ENCODE measurements at regions not wholly inside any gene's neighbourhood (a gene's known extent, or its start where the extent isn't known, plus 50 kb on each side); places are given as distances from the start of the nearest gene placed in this dataset.

DNA sequence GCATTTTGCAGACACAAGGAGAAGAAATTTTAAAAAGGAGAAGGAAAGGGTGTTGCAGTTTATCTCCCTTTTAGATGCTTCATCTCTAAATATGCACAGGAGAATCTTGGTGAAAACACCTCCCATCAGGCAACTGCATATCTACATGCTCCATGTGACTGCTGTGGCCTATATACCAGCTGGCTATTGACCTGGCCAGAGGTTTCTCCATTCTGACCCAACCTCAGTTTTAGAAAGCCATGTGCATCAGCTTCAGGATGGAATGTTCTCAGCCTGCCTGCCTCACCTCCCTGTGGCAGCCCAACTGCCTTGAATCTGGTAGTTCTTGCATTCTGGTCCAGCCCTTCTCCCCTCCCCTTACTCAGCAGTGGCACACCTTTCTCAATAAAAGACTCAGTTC, 1958.8 kb upstream of the CELF4 start:
- no peak for TF ChIP-seq EZH2 (IDR thresholded peaks at IDR 0.05; ENCODE audit: borderline replicate concordance, low read depth, low read length, severe bottlenecking)
- TF ChIP-seq JUN (IDR thresholded peaks at IDR 0.05; ENCODE audit: borderline replicate concordance, insufficient read depth, insufficient read length, low read depth), result no peak
- no peak for TF ChIP-seq POLR2A (IDR thresholded peaks at IDR 0.05; ENCODE audit: low read depth, low read length)
- TF ChIP-seq GATA2 (IDR thresholded peaks at IDR 0.05; ENCODE audit: insufficient read depth, insufficient read length, low read depth, low read length), result no peak
- TF ChIP-seq, protein P1, sequence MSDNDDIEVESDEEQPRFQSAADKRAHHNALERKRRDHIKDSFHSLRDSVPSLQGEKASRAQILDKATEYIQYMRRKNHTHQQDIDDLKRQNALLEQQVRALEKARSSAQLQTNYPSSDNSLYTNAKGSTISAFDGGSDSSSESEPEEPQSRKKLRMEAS (IDR thresholded peaks at IDR 0.05; ENCODE audit: insufficient read depth, insufficient read length), result no peak
- TF ChIP-seq MYC (IDR thresholded peaks at IDR 0.05; ENCODE audit: low read depth, low read length), result no peak
- no peak for TF ChIP-seq FOS (IDR thresholded peaks at IDR 0.05; ENCODE audit: borderline replicate concordance, insufficient read depth, low read length)
- TF ChIP-seq, protein P2, sequence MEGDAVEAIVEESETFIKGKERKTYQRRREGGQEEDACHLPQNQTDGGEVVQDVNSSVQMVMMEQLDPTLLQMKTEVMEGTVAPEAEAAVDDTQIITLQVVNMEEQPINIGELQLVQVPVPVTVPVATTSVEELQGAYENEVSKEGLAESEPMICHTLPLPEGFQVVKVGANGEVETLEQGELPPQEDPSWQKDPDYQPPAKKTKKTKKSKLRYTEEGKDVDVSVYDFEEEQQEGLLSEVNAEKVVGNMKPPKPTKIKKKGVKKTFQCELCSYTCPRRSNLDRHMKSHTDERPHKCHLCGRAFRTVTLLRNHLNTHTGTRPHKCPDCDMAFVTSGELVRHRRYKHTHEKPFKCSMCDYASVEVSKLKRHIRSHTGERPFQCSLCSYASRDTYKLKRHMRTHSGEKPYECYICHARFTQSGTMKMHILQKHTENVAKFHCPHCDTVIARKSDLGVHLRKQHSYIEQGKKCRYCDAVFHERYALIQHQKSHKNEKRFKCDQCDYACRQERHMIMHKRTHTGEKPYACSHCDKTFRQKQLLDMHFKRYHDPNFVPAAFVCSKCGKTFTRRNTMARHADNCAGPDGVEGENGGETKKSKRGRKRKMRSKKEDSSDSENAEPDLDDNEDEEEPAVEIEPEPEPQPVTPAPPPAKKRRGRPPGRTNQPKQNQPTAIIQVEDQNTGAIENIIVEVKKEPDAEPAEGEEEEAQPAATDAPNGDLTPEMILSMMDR (IDR thresholded peaks at IDR 0.05; ENCODE audit: extremely low read depth in 1 of 2, insufficient read depth in 1 of 2, low read depth in 1 of 2, low read length in 2 of 2), result no peak
- no peak for TF ChIP-seq POLR2AphosphoS5 (IDR thresholded peaks at IDR 0.05; ENCODE audit: insufficient read depth, low read depth, low read length)
- Histone ChIP-seq H3K4me3 (replicated peaks in 1 of 3; ENCODE audit: insufficient read depth in 1 of 3, low read depth in 1 of 3, low read length in 3 of 3) (no peak overlapping the region), H3K9ac (replicated peaks; ENCODE audit: extremely low read depth, insufficient read depth, low read length) (no peak overlapping the region), H3K9me1 (replicated peaks; ENCODE audit: control insufficient read depth, extremely low read depth, insufficient read depth, low read length) (no peaks in the 10 kb centered on the region), H4K20me1 (replicated peaks; ENCODE audit: control insufficient read depth, extremely low read depth, insufficient read depth, low read length) (no peaks in the 10 kb centered on the region), H3K4me1 (ENCODE audit: control insufficient read depth, extremely low read depth, insufficient read depth, low read length) (peaks cover 5% of the 10 kb centered on the region), H3K27ac (ENCODE audit: insufficient read depth, low read depth, low read length) (no peak overlapping the region), H3K36me3 (ENCODE audit: control insufficient read depth in 2 of 2, extremely low read depth in 1 of 2, insufficient read depth in 2 of 2, low read length in 2 of 2) (no peaks in the 10 kb centered on the region), H3K9me3 (replicated peaks; ENCODE audit: control insufficient read depth, insufficient read depth, low read length) (no peaks in the 10 kb centered on the region), H3K27me3 (ENCODE audit: control insufficient read depth in 2 of 2, insufficient read depth in 2 of 2, low read length in 2 of 2) (no peaks in the 10 kb centered on the region), H3K79me2 (ENCODE audit: control insufficient read depth, insufficient read depth, low read length) (no peaks in the 10 kb centered on the region), H2AFZ (ENCODE audit: low read depth, low read length) (no peak overlapping the region), H3K4me2 (ENCODE audit: insufficient read depth, low read length) (no peak overlapping the region)
- dilution Hi-C loops (cut with MboI; ENCODE audit: extremely low pct_ligation_motif_present, low sequenced_read_pairs), result no loop called here
- DNase-seq (ENCODE audit: low read depth, low spot score) (no peak), FAIRE-seq (no peak)
- ChIA-PET POLR2A (no interaction called here), CTCF (interaction anchor here (1.4 kb wide), 1 partner anchor 71 kb away, joined by 3 read pairs; no protein-coding TSS in a partner anchor)
- no TSS peak for BruUV-seq (replicated peaks)
- intact Hi-C loops (cut with micrococcal nuclease), result no loop called here

Data from endothelial cell of umbilical vein (primary cell).